GM12891 (cell line): ENCODE measurements at regions not wholly inside any gene's neighbourhood (a gene's known extent, or its start where the extent isn't known, plus 50 kb on each side); places are given as distances from the start of the nearest gene placed in this dataset.

ENCODE experiments used
- DNase-seq: peaks from one replicate; pipeline ENCODE4 v3.0.0; 2011; ENCODE audit warnings: low spot score; ENCODE audit not compliant: insufficient read length
- FAIRE-seq: peaks from 2 replicates; lab custom pipeline; 2011; peaks lifted over from hg19 to GRCh38; lab: Jason Lieb, UNC
- PAX5 ChIP-seq: IDR thresholded peaks from 2 replicates; pipeline ENCODE4 v1.6.1; 2011; ENCODE audit warnings: low read length, moderate library complexity, mild to moderate bottlenecking; ENCODE audit not compliant: insufficient read depth, severe bottlenecking
- POLR2A ChIP-seq: IDR thresholded peaks from 2 replicates; pipeline ENCODE4 v1.6.1; 2011; ENCODE audit warnings: low read depth, low read length, control low read depth
- POLR2AphosphoS5 ChIP-seq: IDR thresholded peaks from 2 replicates; pipeline ENCODE4 v1.6.1; 2011; ENCODE audit warnings: low read depth, low read length, control low read depth
- POU2F2 ChIP-seq: IDR thresholded peaks from 2 replicates; pipeline ENCODE4 v1.6.1; 2011; ENCODE audit warnings: low read depth, mild to moderate bottlenecking, control low read depth, low read length, moderate library complexity
- SPI1 ChIP-seq: IDR thresholded peaks from 2 replicates; pipeline ENCODE4 v1.6.1; 2011; ENCODE audit warnings: low read depth, low read length, control low read depth
- TAF1 ChIP-seq: IDR thresholded peaks from 2 replicates; pipeline ENCODE4 v1.6.1; 2011; ENCODE audit warnings: low read depth, low read length, control low read depth

DNA sequence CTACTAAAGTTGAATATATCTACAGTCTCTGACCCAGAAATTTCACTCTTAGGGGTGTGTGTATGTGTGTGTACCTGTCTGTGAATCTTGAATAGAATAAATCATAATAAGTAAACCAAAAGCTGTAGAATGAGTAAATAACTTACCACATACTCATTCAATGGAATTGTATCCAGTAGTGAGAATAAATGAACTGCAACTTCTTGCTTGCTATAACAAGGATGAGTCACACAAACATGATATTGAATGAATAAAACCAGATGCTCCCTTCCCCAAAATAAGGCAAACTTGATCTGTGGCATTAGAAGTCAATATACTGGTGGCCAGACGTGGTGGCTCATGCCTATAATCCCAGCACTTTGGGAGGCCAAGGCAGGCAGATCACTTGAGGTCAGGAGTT is 259.8 kb upstream of the MON1B start:
- DNase-seq (no peak), FAIRE-seq (no peak)
- TF ChIP-seq TAF1 = no peak
- TF ChIP-seq POLR2AphosphoS5 = no peak
- TF ChIP-seq POLR2A = no peak
- TF ChIP-seq POU2F2 = no peak
- no peak for TF ChIP-seq SPI1
- no peak for TF ChIP-seq PAX5

DNA sequence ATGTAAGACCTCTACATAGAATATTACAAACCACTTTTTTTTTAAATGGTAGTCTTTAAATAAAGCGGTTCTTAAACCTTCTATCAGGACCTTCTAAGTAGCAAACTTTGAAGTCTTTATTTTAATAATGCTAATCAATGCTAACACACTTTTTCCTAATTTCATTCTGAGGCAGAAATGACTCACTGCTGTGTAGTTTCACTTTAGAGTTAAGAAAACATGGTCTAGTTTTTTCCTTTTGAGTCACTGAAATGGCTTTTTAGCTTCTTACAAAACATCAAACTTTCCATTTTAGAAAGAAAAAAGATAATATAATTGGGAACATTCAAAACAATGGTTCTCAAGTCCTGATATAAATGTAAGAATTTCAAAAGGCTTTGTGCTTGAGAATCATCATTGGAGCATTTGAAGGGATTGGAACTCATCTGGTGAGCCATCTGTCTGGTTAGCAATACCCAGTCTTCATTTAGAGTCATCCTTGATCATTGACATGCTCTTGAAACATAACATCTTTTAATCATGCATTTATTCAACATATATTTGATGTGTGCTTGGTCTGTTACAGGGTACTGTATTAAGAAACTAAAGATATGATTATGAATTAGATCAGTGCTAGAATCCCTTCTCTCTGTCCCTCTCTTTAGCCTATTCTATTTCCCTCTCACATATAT is 258.3 kb upstream of the MON1B start:
- DNase-seq = no peak
- TF ChIP-seq PAX5 = no peak
- TF ChIP-seq POLR2A = no peak
- TF ChIP-seq POLR2AphosphoS5 = no peak
- no peak for TF ChIP-seq SPI1
- TF ChIP-seq TAF1 = no peak
- TF ChIP-seq POU2F2 = no peak
- FAIRE-seq = no peak

DNA sequence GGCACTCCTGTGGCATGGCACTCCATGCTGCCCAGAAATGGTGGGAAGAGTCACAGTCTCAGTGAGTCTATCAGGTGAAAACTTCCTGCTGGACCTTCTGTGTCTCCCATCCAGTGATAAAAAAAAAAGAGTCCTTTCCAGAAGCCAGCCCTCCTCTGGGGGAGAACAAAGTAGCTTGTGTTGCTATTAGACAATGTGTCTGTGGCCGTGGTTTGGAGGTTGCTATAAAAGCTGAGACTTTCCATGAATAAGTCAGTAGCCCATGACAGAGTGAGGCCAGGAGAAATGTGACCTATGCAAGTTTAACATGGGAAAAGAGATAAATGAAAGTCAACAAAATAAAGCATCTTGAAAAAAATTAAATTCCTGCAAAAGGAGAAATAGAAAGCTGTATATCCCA is 250.7 kb upstream of the MON1B start:
- TF ChIP-seq TAF1 (no peak), POU2F2 (no peak), SPI1 (no peak), PAX5 (no peak), POLR2AphosphoS5 (no peak), POLR2A (no peak)
- FAIRE-seq = no peak

DNA sequence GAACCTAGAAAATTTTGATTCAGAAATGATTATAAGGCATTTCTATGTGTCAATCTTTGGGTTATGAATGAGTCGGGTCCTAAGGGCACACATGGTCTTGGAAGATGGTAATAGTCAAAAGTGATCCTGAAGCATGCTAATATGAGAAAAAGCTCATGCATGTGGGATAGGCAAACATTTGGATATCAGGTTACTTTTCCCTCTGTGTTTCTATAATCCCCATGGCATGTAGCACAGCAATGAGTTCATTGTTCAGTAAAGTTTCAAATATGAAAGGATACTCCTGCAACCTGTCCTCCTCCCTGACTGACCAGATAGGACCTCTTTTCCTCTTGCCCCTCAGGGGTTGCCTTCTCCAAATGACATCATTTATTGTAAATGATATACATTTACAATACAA is 249.9 kb upstream of the MON1B start:
- DNase-seq = no peak
- no peak for FAIRE-seq
- TF ChIP-seq SPI1 (no peak), POU2F2 (no peak)

More for the DNA sequence above, 250.7 kb upstream of the MON1B start:
- no peak for DNase-seq

DNA sequence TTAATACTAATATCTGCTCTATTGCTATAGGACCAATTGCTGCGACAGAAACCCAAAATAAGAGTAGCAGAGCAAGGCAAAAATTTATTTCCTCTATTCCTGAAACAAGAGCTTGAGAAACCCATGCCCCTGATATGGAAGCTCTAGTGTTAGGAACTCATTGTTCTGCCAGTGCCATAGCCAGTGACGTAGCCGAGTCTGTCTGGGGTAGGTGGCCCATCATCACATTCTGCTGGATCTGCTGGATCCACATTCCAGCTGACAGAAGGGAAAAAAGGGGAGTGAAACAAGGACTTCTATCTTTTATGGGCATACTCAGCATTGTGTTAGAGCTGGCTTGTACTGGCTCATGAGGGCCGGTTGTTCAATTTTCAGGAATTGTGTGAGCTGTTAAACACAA is 248.9 kb upstream of the MON1B start:
- no peak for FAIRE-seq
- no peak for TF ChIP-seq POLR2A
- TF ChIP-seq POLR2AphosphoS5 = no peak
- no peak for TF ChIP-seq SPI1
- TF ChIP-seq PAX5 = no peak
- no peak for TF ChIP-seq POU2F2
- TF ChIP-seq TAF1 = no peak
- DNase-seq = no peak

DNA sequence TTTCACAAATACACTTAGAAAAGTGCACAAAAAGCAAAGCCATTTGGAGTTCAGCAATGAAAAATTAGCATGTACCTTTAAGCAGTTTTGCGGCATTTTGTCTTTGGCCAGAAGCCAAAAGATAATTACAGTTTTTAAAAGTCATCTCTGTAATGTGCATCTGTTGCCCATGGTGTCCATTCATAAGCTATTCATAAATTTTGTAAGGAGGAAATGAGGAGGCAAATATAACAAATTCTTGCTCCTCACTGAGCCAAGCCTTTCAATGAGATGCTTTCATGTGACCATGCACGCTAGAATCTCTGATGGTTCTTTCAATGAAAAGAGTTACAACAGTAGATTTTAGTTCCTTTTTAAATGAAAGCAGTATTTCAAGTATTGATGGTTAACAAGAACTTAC is 247.1 kb upstream of the MON1B start:
- DNase-seq (no peak), FAIRE-seq (no peak)
- no peak for TF ChIP-seq TAF1
- TF ChIP-seq POLR2AphosphoS5 = no peak
- no peak for TF ChIP-seq POU2F2
- no peak for TF ChIP-seq PAX5
- TF ChIP-seq SPI1 = no peak
- no peak for TF ChIP-seq POLR2A

DNA sequence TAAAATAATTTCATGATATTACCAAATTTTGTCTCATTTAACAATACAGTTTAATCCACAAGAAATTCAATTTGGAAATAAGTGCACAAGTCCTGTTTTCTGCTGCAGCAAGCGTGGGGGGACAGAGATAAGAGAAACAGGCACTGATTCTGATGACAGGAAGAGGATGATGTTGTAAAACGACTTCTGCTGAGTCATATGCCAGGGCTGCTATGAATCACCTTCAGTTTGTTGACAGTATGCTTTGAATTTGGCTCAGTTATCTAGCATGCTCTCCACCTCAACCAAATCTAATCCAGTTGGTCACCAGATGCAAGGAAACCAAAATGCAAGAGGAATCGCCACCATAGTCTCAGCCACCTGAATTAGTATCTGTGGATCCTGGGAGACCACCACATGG is 244.1 kb upstream of the MON1B start:
- FAIRE-seq (no peak), DNase-seq (no peak)
- TF ChIP-seq POLR2AphosphoS5 = no peak
- TF ChIP-seq TAF1 = no peak
- TF ChIP-seq PAX5 = no peak
- TF ChIP-seq SPI1 = no peak
- no peak for TF ChIP-seq POU2F2

DNA sequence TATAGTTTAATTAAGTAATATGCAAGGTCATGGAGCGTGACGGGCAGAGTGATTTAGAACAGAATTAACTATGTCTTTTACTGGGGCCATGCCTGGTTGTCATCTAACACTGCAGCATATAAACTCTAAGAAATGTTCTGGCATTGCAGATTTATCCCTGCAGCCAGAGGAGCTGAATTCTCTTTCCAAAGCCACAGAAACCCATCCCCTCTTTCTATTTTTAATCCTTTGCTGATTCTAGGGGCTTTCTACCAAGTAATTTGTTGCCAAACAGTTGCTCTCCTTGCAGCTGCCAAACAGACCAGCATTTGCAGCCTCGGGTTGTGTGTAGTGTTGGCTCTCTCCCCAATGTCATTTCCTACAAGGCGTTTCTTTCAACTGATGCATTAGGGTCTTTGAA is 243.2 kb upstream of the MON1B start:
- DNase-seq = no peak
- TF ChIP-seq TAF1 (no peak), POLR2A (no peak), PAX5 (no peak), SPI1 (no peak), POLR2AphosphoS5 (no peak), POU2F2 (no peak)
- no peak for FAIRE-seq

DNA sequence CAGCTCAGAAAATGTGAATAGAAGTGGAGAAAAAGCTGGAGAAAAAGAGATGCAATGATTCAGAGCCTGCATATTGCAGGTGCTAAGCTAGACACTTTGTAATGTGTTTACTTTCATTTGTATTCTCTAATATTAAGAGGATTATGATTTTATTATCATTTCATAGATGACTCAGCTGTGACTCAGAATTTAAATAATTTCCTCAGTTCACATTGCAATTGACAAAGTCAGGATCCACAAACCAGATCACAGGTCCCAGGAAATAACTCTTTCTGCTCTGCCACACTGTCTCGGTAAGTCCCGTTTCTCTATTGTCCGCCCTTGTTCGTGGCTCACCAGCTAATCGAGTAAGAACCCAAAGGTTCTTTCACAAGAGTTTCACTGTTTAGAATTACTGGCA is 235.4 kb upstream of the MON1B start:
- TF ChIP-seq POLR2A = no peak
- DNase-seq = no peak
- no peak for FAIRE-seq

DNA sequence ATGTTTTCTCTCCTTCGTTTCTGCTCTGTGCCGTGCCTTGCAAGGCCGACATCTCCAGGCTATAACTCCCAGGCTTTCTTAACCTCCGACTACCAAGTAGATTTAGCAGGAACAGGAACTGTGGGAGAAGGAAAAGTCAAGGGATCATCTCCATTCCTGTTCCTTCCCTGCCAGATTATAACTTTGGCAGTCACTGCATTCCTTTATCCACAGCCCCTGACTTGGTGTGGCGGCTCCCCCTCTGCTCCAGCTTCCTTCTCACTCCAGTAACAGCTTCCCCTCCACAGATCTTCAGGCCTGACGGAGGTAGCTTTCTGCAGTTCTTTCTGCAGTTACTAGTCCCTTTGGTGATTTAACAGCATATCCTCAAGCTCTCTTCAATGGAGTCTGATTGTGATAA is 234.6 kb upstream of the MON1B start:
- FAIRE-seq (no peak), DNase-seq (no peak)
- TF ChIP-seq SPI1 = no peak
- no peak for TF ChIP-seq POLR2AphosphoS5
- TF ChIP-seq PAX5 = no peak
- TF ChIP-seq POU2F2 = no peak
- TF ChIP-seq TAF1 = no peak
- no peak for TF ChIP-seq POLR2A

DNA sequence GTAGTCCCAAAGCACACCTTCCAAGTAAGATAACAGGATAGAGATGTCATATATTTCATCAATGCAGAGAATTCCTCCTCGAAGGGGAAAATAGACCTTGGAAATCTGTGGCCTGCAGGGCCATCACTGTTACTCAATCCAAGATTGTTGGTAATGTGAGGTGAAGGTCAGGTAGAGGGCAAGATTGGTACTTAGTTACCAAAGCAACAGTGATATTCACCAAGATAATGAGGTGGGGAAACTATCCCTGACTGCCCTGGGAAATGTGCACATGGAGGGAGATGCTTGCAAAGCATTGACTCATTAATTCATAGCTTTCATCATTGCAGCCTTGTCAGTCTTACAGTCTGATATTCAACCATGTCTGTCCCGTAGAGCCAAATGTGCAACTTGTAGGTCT is 234.1 kb upstream of the MON1B start:
- DNase-seq = no peak

More for the DNA sequence above, 234.1 kb upstream of the MON1B start:
- no peak for FAIRE-seq
- TF ChIP-seq TAF1 (no peak), POLR2AphosphoS5 (no peak), PAX5 (no peak)
